Hypothalamus (tissue), 51 donors: ENCODE measurements at regions not wholly inside any gene's neighbourhood (a gene's known extent, or its start where the extent isn't known, plus 50 kb on each side); places are given as distances from the start of the nearest gene placed in this dataset.

Experiments
- DNase-seq, 51 donors: peaks; one replicate each; lab custom pipeline; 2025; lab: John Stamatoyannopoulos, UW

- no peak for DNase-seq
Measured at GRCh38 chr1:232293361-232293760, 336.6 kb downstream of the SIPA1L2 start.

- DNase-seq: no peak
Measured at GRCh38 chr1:232292818-232293217, 337.1 kb downstream of the SIPA1L2 start.

GRCh38 chr1:232292239-232292638 lies 337.7 kb downstream of the SIPA1L2 start:
- DNase-seq: no peak

GRCh38 chr1:232291681-232292080 lies 338.3 kb downstream of the SIPA1L2 start:
- no peak for DNase-seq

GRCh38 chr1:232291261-232291660 lies 338.7 kb downstream of the SIPA1L2 start:
- no peak for DNase-seq

- no peak for DNase-seq
Measured at GRCh38 chr1:232290570-232290969, 339.4 kb downstream of the SIPA1L2 start.

GRCh38 chr1:232287676-232288569 lies 342.0 kb downstream of the SIPA1L2 start:
- DNase-seq: no peak

GRCh38 chr1:232285138-232285537 lies 344.8 kb downstream of the SIPA1L2 start:
- no peak for DNase-seq

GRCh38 chr1:232283864-232284263 lies 346.1 kb downstream of the SIPA1L2 start:
- no peak for DNase-seq

- no peak for DNase-seq
Measured at GRCh38 chr1:232282498-232282897, 347.4 kb downstream of the SIPA1L2 start.

- DNase-seq: no peak
Measured at GRCh38 chr1:232280910-232281309, 349.0 kb downstream of the SIPA1L2 start.

- DNase-seq: no peak
Measured at GRCh38 chr1:232279909-232280400, 350.0 kb downstream of the SIPA1L2 start.

- DNase-seq: no peak
Measured at GRCh38 chr1:232278925-232279324, 351.0 kb downstream of the SIPA1L2 start.

GRCh38 chr1:232276651-232277050 lies 353.3 kb downstream of the SIPA1L2 start:
- DNase-seq: no peak

GRCh38 chr1:232274999-232275710 lies 354.8 kb downstream of the SIPA1L2 start:
- no peak for DNase-seq

GRCh38 chr1:232274236-232274855 lies 355.6 kb downstream of the SIPA1L2 start:
- DNase-seq: no peak

- no peak for DNase-seq
Measured at GRCh38 chr1:232273011-232273410, 356.9 kb downstream of the SIPA1L2 start.

- DNase-seq: no peak
Measured at GRCh38 chr1:232271991-232272589, 357.8 kb downstream of the SIPA1L2 start.

- no peak for DNase-seq
Measured at GRCh38 chr1:232271299-232271698, 358.6 kb downstream of the SIPA1L2 start.

- DNase-seq: no peak
Measured at GRCh38 chr1:232269988-232270387, 359.9 kb downstream of the SIPA1L2 start.
